OCI-LY1 (cell line): ENCODE measurements at regions not wholly inside any gene's neighbourhood (a gene's known extent, or its start where the extent isn't known, plus 50 kb on each side); places are given as distances from the start of the nearest gene placed in this dataset.

ENCODE experiments used
- H2AFZ ChIP-seq: fragments of 200-600 bp; sonication (generic), shearing (Covaris generic); 2 replicates; pipeline ENCODE4 v1.6.0; 2014; ENCODE audit warnings: antibody characterized with exemption, mild to moderate bottlenecking, low read length
- H3F3A ChIP-seq: fragments of 200-600 bp; sonication (generic), shearing (Covaris generic); 2 replicates; pipeline ENCODE4 v1.6.0; 2014; ENCODE audit warnings: mild to moderate bottlenecking, antibody characterized with exemption, low read length, moderate library complexity; ENCODE audit not compliant: insufficient read depth
- H3K27ac ChIP-seq: fragments of 200-600 bp; sonication (generic); 2 replicates; pipeline ENCODE4 v1.5.1; 2014; ENCODE audit warnings: low read length, mixed run types, mild to moderate bottlenecking, low read depth; ENCODE audit not compliant: poor library complexity, severe bottlenecking
- H3K27me3 ChIP-seq: fragments of 200-600 bp; sonication (generic); 2 replicates; pipeline ENCODE4 v1.6.0; 2014; ENCODE audit warnings: antibody characterized with exemption, mild to moderate bottlenecking, low read length, moderate library complexity; ENCODE audit not compliant: insufficient read depth
- H3K36me3 ChIP-seq: fragments of 200-600 bp; sonication (generic); 2 replicates; pipeline ENCODE4 v1.6.1; 2014; ENCODE audit warnings: mild to moderate bottlenecking, antibody characterized with exemption, low read length, moderate library complexity, mixed read lengths; ENCODE audit not compliant: insufficient read depth
- H3K4me1 ChIP-seq: fragments of 200-600 bp; sonication (generic); 2 replicates; pipeline ENCODE4 v1.5.1; 2014; ENCODE audit warnings: mild to moderate bottlenecking, low read length, moderate library complexity; ENCODE audit not compliant: insufficient read depth, severe bottlenecking
- H3K4me2 ChIP-seq: fragments of 200-600 bp; sonication (generic), shearing (Covaris generic); 2 replicates; pipeline ENCODE4 v1.6.1; 2014; ENCODE audit warnings: low read length
- H3K4me3 ChIP-seq: fragments of 200-600 bp; sonication (generic); 2 replicates; pipeline ENCODE4 v1.5.1; 2014; ENCODE audit warnings: low read length, low read depth, mild to moderate bottlenecking, mixed read lengths; ENCODE audit not compliant: poor library complexity, severe bottlenecking
- H3K79me2 ChIP-seq: fragments of 200-600 bp; shearing (Covaris generic); 2 replicates; pipeline ENCODE4 v1.6.1; 2016; ENCODE audit warnings: mixed run types, low read length, mixed read lengths; ENCODE audit not compliant: insufficient read depth
- H3K9ac ChIP-seq: fragments of 200-600 bp; sonication (generic), shearing (Covaris generic); 2 replicates; pipeline ENCODE4 v1.6.1; 2014; ENCODE audit warnings: mild to moderate bottlenecking, low read length, mixed read lengths
- H3K9me2 ChIP-seq: fragments of 200-600 bp; sonication (generic), shearing (Covaris generic); 2 replicates; pipeline ENCODE4 v1.6.1; 2014; ENCODE audit warnings: low read depth, mild to moderate bottlenecking, low read length, mixed read lengths
- H3K9me3 ChIP-seq: fragments of 200-600 bp; shearing (Covaris generic); 2 replicates; pipeline ENCODE4 v1.6.1; 2014; ENCODE audit warnings: low read length, mixed read lengths
- H4K20me1 ChIP-seq: fragments of 200-600 bp; sonication (generic), shearing (Covaris generic); 2 replicates; pipeline ENCODE4 v1.6.0; 2016; ENCODE audit warnings: mild to moderate bottlenecking, low read length; ENCODE audit not compliant: insufficient read depth
- EZH2 ChIP-seq: fragments of 200-600 bp; sonication (generic), shearing (Covaris generic); IDR thresholded peaks from 2 replicates; pipeline ENCODE4 v1.8.0; 2017; ENCODE audit warnings: borderline replicate concordance, mixed run types, mild to moderate bottlenecking, antibody characterized with exemption, low read length, moderate library complexity, mixed read lengths
- TF ChIP-seq, protein P1 (sequence below): fragments of 200-600 bp; sonication (generic), shearing (Covaris generic); IDR thresholded peaks from 2 replicates; pipeline ENCODE4 v1.5.1; 2017; ENCODE audit warnings: mild to moderate bottlenecking, antibody characterized with exemption, low read length, moderate library complexity, mixed read lengths

DNA sequence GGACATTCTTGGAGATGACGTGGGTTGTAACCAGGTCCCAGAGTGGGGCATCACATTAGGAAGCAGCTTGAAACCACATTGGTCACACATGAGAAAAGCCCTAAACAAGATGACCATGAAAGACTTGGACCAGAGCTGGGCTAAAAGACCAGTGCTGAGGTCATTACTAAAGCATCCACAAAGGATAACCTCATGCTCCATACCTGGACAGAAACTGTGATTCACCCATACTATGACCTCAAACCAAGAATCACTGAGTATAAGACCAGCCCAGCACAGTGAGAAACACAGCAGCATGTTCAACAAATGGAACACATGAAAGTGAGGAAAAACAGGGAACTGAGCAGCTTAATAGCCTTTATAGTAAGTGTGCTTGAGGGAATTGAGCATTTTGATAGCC, 635.5 kb upstream of the NETO1 start:
- Histone ChIP-seq H4K20me1 (no peaks in the 10 kb centered on the region), H3K27me3 (no peaks in the 10 kb centered on the region), H3K9me3 (no peaks in the 10 kb centered on the region), H3K79me2 (no peaks in the 10 kb centered on the region), H3K36me3 (no peaks in the 10 kb centered on the region), H3K4me2 (no peak overlapping the region), H3K9ac (no peak overlapping the region), H2AFZ (no peak overlapping the region), H3K4me1 (no peaks in the 10 kb centered on the region), H3F3A (no peaks in the 10 kb centered on the region), H3K4me3 (no peak overlapping the region), H3K9me2 (no peaks in the 10 kb centered on the region), H3K27ac (no peak overlapping the region)
- TF ChIP-seq EZH2: no peak
- TF ChIP-seq, protein P1, sequence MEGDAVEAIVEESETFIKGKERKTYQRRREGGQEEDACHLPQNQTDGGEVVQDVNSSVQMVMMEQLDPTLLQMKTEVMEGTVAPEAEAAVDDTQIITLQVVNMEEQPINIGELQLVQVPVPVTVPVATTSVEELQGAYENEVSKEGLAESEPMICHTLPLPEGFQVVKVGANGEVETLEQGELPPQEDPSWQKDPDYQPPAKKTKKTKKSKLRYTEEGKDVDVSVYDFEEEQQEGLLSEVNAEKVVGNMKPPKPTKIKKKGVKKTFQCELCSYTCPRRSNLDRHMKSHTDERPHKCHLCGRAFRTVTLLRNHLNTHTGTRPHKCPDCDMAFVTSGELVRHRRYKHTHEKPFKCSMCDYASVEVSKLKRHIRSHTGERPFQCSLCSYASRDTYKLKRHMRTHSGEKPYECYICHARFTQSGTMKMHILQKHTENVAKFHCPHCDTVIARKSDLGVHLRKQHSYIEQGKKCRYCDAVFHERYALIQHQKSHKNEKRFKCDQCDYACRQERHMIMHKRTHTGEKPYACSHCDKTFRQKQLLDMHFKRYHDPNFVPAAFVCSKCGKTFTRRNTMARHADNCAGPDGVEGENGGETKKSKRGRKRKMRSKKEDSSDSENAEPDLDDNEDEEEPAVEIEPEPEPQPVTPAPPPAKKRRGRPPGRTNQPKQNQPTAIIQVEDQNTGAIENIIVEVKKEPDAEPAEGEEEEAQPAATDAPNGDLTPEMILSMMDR: no peak

DNA sequence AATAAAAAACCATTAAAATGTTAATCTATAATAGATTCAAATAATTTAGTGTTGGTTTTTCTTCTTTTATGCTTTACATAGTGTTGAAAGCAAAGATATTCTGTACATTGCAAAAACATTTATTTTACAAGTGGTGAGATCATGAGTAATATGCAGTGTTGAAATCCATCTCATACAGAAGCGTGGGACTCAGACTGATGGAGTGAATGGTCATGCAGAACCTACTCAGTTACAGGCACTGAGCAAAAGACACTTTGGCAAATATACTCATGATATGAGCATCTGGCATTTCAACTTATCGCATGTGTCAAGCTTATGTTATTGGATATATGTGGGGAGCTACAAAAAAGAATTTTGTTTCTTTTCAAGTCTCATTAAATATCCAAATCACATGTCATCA, 620.2 kb upstream of the NETO1 start:
- no peaks in the 10 kb centered on the region for H3K9me3 ChIP-seq
- no peaks in the 10 kb centered on the region for H3K9me2 ChIP-seq
- H3K79me2 ChIP-seq: no peaks in the 10 kb centered on the region
- no peak for TF ChIP-seq EZH2
- TF ChIP-seq, protein P1: no peak
- H3K27ac ChIP-seq: no peak overlapping the region
- H2AFZ ChIP-seq: no peak overlapping the region
- H3K4me2 ChIP-seq: no peak overlapping the region
- H3K36me3 ChIP-seq: no peaks in the 10 kb centered on the region
- H3K27me3 ChIP-seq: no peaks in the 10 kb centered on the region
- no peaks in the 10 kb centered on the region for H3F3A ChIP-seq
- no peak overlapping the region for H3K9ac ChIP-seq
- H3K4me3 ChIP-seq: no peak overlapping the region
- no peaks in the 10 kb centered on the region for H4K20me1 ChIP-seq
- no peaks in the 10 kb centered on the region for H3K4me1 ChIP-seq

DNA sequence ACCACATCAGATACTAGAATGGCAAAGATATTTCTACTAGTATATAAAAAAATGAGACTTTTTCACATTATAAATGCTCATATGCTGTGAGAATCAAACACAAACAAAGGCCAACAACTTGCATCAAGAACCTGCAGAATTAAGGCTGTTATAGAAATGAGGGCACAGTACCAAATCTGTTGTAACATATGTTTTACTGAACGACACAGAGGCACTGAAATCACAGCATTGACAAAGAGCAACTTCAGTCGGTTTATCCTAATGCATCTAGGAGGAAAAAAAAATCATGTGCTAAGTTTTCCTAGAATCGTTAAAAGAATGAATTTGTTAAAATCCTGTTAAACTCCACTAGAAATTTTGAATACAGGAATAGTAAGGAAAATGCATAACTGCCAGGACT, 617.4 kb upstream of the NETO1 start:
- Histone ChIP-seq H3K4me3 (no peak overlapping the region), H3K36me3 (no peaks in the 10 kb centered on the region), H3K27me3 (no peaks in the 10 kb centered on the region), H2AFZ (no peak overlapping the region), H4K20me1 (no peaks in the 10 kb centered on the region), H3K27ac (no peak overlapping the region), H3K4me2 (no peak overlapping the region), H3K9me3 (no peaks in the 10 kb centered on the region), H3K9me2 (no peaks in the 10 kb centered on the region), H3K79me2 (no peaks in the 10 kb centered on the region), H3K4me1 (no peaks in the 10 kb centered on the region), H3F3A (no peaks in the 10 kb centered on the region), H3K9ac (no peak overlapping the region)
- no peak for TF ChIP-seq EZH2
- TF ChIP-seq, protein P1: no peak
